HUES6 (cell line): ENCODE measurements at regions not wholly inside any gene's neighbourhood (a gene's known extent, or its start where the extent isn't known, plus 50 kb on each side); places are given as distances from the start of the nearest gene placed in this dataset.

ENCODE experiments used
- H3K27ac ChIP-seq: 2 replicates; pipeline ENCODE4 v1.7.0; 2013; ENCODE audit warnings: low read depth, mild to moderate bottlenecking, low read length, inconsistent platforms
- H3K27me3 ChIP-seq: 2 replicates; pipeline ENCODE4 v1.6.1; 2013; ENCODE audit warnings: low read length; ENCODE audit not compliant: control insufficient read depth, insufficient read depth
- H3K36me3 ChIP-seq: 2 replicates; pipeline ENCODE4 v1.6.1; 2013; ENCODE audit warnings: low read length; ENCODE audit not compliant: control insufficient read depth, insufficient read depth
- H3K4me1 ChIP-seq: 2 replicates; pipeline ENCODE4 v1.6.1; 2013; ENCODE audit warnings: low read length; ENCODE audit not compliant: control insufficient read depth, insufficient read depth
- H3K4me3 ChIP-seq: 2 replicates; pipeline ENCODE4 v1.5.1; 2013; ENCODE audit warnings: low read depth, low read length
- H3K9ac ChIP-seq: one replicate; pipeline ENCODE4 v1.6.1; 2013; ENCODE audit warnings: mild to moderate bottlenecking, low read length
- H3K9me3 ChIP-seq: 2 replicates; pipeline ENCODE4 v1.6.1; 2013; ENCODE audit warnings: low read depth, low read length; ENCODE audit not compliant: control insufficient read depth, insufficient read depth

DNA sequence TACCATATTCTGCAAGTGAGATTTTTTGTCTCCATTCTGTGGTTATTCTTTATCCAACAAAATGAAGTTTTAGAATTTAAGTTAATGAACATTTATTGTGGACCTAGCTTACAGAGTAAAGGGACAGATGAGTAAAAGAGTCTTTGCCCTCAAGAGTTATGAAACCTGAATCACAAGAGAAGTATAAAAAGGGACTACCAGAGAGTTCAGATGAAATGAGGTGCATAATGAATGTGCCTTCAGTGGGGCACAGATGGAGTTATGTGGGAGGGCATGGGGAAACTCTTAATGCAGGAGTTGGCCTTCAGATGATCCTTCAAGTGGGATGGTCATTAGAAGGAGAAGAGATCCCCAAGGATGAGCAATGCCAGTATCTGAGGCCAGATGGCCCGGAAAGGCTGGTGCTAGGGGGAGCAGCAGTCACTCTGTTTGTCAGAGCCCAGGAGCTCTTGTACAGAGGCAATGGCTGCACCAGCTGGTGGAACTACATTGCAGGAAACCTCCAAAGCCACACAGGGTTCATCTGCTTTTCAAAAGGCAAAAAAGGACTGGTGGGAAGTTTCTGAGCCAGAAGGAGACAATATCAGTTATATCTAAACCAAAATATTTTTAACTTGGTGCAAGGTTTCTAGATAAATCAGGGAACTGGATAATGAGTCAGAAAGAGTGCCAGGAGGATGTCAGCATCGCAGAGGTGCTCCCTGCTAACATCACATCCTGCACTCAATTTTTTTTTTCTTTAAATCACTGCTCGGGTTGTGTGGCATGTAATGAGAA lies 162.0 kb downstream of the KLF6 start:
- Histone ChIP-seq H3K27me3 (no peaks in the 10 kb centered on the region), H3K4me3 (no peak overlapping the region), H3K9ac (no peak overlapping the region), H3K27ac (no peak overlapping the region), H3K9me3 (peaks cover 16% of the 10 kb centered on the region; the same call in 1 of the 2 replicates), H3K36me3 (no peaks in the 10 kb centered on the region), H3K4me1 (peaks cover 9% of the 10 kb centered on the region; the same call in 1 of the 2 replicates)

- no peak overlapping the region for H3K27ac ChIP-seq
- H3K9ac ChIP-seq = no peak overlapping the region
- peaks cover 16% of the 10 kb centered on the region for H3K9me3 ChIP-seq
- no peaks in the 10 kb centered on the region for H3K36me3 ChIP-seq
- H3K4me3 ChIP-seq = no peak overlapping the region
- peaks cover 9% of the 10 kb centered on the region; the same call in 1 of the 2 replicates for H3K4me1 ChIP-seq
- no peaks in the 10 kb centered on the region for H3K27me3 ChIP-seq
Observed at GRCh38 chr10:3622427-3622826, 162.6 kb downstream of the KLF6 start.

DNA sequence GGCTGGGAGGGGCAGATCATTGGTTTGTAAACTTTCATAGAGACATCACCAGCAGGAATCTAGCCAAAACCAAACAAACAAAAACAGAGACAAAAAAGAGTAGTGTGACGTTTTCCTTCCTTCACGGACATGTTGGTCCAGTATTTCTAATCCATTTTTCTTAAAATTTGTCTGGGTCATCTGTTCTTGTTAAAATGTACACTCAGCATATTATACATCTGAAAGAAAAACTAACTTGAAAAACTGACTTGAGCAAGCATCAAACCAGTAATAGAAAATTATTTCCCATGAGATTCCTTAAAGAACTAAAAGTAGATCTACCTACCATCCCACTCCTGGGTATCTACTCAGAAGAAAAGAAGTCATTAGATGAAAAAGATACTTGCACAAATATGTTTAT lies 164.2 kb downstream of the KLF6 start:
- Histone ChIP-seq H3K4me1 (peaks cover 9% of the 10 kb centered on the region; the same call in 1 of the 2 replicates), H3K9ac (no peak overlapping the region), H3K27me3 (no peaks in the 10 kb centered on the region), H3K27ac (no peak overlapping the region), H3K9me3 (peaks cover 27% of the 10 kb centered on the region), H3K36me3 (no peaks in the 10 kb centered on the region), H3K4me3 (no peak overlapping the region)

DNA sequence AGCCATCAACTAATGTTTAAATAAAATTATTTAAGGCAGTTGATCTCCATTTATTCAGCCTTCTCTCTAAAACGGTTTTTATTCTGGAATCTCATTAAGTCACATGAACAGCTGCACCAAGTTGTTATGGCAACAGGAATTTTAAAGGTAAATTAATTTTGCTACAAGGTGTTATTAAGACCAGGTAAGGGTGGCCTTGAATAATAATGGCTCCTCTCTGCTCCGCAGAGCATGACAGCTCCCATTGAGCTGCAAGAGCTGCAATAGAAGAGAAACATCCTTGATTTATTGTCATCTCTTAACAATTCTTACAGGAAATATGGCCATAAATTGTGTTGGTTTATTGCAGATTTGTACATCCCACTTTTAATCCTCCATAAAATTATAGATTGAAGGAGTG lies 165.8 kb downstream of the KLF6 start:
- H3K27ac ChIP-seq = no peak overlapping the region

GRCh38 chr10:3616880-3617279 lies 168.1 kb downstream of the KLF6 start:
- Histone ChIP-seq H3K27me3 (no peaks in the 10 kb centered on the region), H3K9ac (no peak overlapping the region), H3K9me3 (peaks cover 28% of the 10 kb centered on the region), H3K36me3 (no peaks in the 10 kb centered on the region), H3K27ac (no peak overlapping the region), H3K4me3 (no peak overlapping the region), H3K4me1 (no peaks in the 10 kb centered on the region)

More for the DNA sequence above, 165.8 kb downstream of the KLF6 start:
- no peak overlapping the region for H3K4me3 ChIP-seq
- H3K9ac ChIP-seq = no peak overlapping the region
- H3K9me3 ChIP-seq = peaks cover 27% of the 10 kb centered on the region
- H3K4me1 ChIP-seq = peaks cover under 1% of the 10 kb centered on the region; the same call in 1 of the 2 replicates
- H3K27me3 ChIP-seq = no peaks in the 10 kb centered on the region
- no peaks in the 10 kb centered on the region for H3K36me3 ChIP-seq

- no peaks in the 10 kb centered on the region for H3K36me3 ChIP-seq
- no peaks in the 10 kb centered on the region for H3K27me3 ChIP-seq
- H3K27ac ChIP-seq = no peak overlapping the region
- H3K9ac ChIP-seq = no peak overlapping the region
- H3K4me3 ChIP-seq = no peak overlapping the region
- peaks cover 20% of the 10 kb centered on the region for H3K9me3 ChIP-seq
- H3K4me1 ChIP-seq = no peaks in the 10 kb centered on the region
Observed at GRCh38 chr10:3613318-3613717, 171.7 kb downstream of the KLF6 start.

DNA sequence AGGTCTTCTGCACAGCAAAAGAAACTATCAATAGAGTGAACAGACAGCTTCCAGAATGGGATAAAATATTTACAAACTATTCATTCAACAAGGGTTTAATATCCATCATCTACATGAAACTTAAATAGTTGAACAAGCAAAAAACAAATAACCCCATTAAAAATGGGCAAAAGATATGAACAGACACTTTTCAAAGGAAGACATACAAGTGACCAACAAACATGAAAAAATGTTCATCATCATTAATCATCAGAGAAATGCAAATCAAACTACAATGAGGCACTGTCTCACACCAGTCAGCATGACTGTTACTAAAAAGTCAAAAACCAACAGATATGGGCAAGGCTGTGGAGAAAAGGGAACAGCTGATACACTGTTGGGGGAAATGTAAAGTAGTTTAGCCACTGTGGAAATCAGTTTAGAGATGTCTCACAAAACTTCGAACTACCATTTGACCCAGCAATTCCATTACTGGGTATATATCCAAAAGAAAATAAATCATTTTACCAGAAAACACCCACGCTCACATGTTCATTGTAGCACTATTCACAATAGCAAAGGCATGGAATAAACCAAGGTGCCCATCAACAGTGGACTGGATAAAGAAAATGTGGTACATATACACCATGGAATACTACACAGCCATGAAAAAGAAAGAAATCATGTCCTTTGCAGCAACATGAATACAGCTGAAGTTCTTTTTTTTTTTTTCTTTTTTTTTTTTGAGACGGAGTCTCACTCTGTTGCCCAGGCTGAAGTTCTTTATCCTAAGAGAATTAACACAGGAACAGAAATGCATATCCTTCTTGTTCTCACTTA lies 172.6 kb downstream of the KLF6 start:
- Histone ChIP-seq H3K9ac (no peak overlapping the region), H3K9me3 (peaks cover 21% of the 10 kb centered on the region), H3K4me1 (no peaks in the 10 kb centered on the region), H3K4me3 (no peak overlapping the region), H3K36me3 (no peaks in the 10 kb centered on the region), H3K27ac (no peak overlapping the region), H3K27me3 (no peaks in the 10 kb centered on the region)

DNA sequence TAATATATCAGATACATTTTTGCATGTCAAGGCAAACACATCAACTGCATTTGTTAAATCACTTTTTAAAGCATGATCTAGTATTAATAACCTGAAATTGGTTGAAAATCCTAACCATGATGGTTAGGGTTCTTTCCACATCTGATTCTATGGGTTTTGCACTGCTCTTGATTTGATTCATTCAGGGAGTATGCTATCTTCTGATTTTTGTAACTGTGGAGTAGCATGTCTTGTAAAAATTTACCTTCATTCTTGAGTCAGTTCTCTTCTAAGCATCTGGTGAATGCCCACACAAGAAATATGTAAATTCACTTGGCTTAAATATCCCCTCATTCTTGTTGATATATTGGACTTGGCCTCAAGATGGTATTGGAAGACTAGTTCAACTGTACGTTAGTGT lies 178.7 kb downstream of the KLF6 start:
- H3K36me3 ChIP-seq = no peaks in the 10 kb centered on the region
- H3K27ac ChIP-seq = no peak overlapping the region
- no peak overlapping the region for H3K4me3 ChIP-seq
- H3K27me3 ChIP-seq = no peaks in the 10 kb centered on the region
- H3K9ac ChIP-seq = no peak overlapping the region
- H3K4me1 ChIP-seq = no peaks in the 10 kb centered on the region
- peaks cover 11% of the 10 kb centered on the region; the same call in 1 of the 2 replicates for H3K9me3 ChIP-seq

DNA sequence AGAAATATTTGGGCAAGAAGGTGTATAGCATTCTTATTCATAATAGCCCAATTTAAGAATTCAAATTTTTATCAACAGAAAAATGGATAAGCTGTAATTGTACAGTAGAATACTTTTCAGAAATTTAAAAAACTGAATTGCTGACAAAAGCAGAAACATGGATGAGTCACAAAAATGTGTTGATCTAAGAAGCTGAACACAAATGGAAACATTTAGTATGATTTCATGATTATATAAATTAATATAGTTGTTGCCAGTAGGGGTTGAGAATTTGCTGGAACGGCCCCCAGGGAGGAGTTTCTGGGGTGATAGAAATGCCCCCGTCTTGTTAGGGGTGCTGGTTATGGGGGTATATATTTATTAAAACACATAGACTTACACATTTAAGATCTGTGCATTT lies 179.1 kb downstream of the KLF6 start:
- no peak overlapping the region for H3K4me3 ChIP-seq
- H3K4me1 ChIP-seq = no peaks in the 10 kb centered on the region
- H3K27ac ChIP-seq = no peak overlapping the region
- H3K9me3 ChIP-seq = peaks cover 11% of the 10 kb centered on the region; the same call in 1 of the 2 replicates
- H3K36me3 ChIP-seq = no peaks in the 10 kb centered on the region
- H3K9ac ChIP-seq = no peak overlapping the region
- no peaks in the 10 kb centered on the region for H3K27me3 ChIP-seq

DNA sequence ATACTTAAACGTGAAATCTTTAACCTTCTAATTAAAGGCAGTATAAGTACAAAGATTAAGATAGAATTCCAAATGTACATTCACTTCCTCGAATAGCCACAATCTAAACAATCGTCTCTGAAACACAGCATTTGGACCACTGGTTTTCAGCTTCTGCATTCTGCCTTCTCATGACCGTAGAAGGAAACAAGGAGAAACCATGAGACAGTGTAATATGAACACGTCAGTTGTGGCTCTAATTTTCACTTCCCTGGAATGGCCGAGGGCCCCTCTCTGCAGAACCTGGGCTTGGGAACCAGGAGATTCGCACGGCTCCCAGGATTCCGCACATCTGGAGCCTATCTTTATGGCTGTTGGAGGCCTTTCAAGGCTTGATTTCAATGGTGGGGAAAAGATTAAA lies 189.3 kb downstream of the KLF6 start:
- Histone ChIP-seq H3K4me3 (no peak overlapping the region), H3K27me3 (no peaks in the 10 kb centered on the region), H3K9me3 (no peaks in the 10 kb centered on the region), H3K36me3 (no peaks in the 10 kb centered on the region), H3K9ac (no peak overlapping the region), H3K4me1 (no peaks in the 10 kb centered on the region), H3K27ac (no peak overlapping the region)

DNA sequence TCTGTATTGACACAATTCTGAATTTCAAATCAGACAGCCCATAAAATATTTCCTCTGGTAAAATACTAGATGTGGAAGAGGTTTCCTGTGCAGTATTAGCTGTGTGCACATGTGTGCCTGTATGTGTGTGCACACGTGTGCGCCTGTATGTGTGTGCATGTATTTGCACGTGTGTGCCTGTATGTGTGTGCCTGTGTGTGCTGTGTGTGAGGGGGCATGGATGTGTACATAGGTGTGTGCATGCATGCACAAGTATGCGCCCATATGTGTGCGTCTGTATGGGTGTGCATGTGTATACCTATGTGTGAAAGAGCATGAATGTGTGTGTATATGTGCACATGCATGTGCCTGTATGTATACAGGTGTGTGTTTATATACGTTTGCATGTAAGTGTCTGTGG lies 191.4 kb downstream of the KLF6 start:
- no peaks in the 10 kb centered on the region for H3K4me1 ChIP-seq
- H3K36me3 ChIP-seq = no peaks in the 10 kb centered on the region
- H3K27me3 ChIP-seq = no peaks in the 10 kb centered on the region
- no peak overlapping the region for H3K4me3 ChIP-seq
- H3K9ac ChIP-seq = no peak overlapping the region
- no peak overlapping the region for H3K27ac ChIP-seq
- no peaks in the 10 kb centered on the region for H3K9me3 ChIP-seq
